Spleen (tissue), 7 donors: ENCODE measurements at regions not wholly inside any gene's neighbourhood (a gene's known extent, or its start where the extent isn't known, plus 50 kb on each side); places are given as distances from the start of the nearest gene placed in this dataset.

ENCODE experiments used
- POLR2A ChIP-seq, 3 donors: fragments of 450-650 bp; IDR thresholded peaks; one replicate each; pipeline ENCODE4 v1.5.1; 2017; ENCODE audit warnings: antibody characterized with exemption in 3 of 3, mild to moderate bottlenecking in 1 of 3
- TF ChIP-seq, protein P1 (sequence below), 11 experiments: fragments of 200-600 bp in 7 of 11; fragments of 450-650 bp in 4 of 11; sonication (generic) in 4 of 11; IDR thresholded peaks in 8 of 11; conservative IDR thresholded peaks in 3 of 11; 1 replicate in 7 of 11; 2 replicates in 4 of 11; pipeline versions ENCODE4 v1.4.0 to v1.8.0; 2016 to 2021; ENCODE audit warnings: antibody characterized with exemption in 11 of 11, inconsistent platforms in 4 of 11, mild to moderate bottlenecking in 1 of 11
- donor health status: DM: no; HTN: no; CAD: no; lungs with moderate emphysema.
- donor health status: DM: no; HTN: no; CAD: no.
- donor health status: DM: no; HTN: no; CAD: no.

DNA sequence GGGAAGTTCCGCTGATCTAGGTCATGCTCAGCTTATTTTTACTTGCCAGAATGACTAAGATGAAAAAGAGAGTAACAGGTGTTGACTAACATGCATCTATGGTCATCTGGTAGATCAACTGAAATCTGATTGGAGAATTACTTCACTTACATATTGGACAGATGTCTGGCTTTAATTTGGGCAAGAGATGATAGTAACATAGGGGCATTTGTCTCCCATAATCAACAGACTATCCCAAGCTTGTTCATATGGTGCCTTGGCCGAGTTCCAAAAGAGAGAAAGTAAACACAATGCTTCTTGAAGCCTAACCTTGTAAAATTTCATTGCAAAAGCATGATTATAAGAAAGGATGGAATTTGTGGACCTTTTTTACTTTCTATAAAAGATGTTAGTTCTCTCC, 503.7 kb downstream of the ADCYAP1 start:
- TF ChIP-seq, protein P1, sequence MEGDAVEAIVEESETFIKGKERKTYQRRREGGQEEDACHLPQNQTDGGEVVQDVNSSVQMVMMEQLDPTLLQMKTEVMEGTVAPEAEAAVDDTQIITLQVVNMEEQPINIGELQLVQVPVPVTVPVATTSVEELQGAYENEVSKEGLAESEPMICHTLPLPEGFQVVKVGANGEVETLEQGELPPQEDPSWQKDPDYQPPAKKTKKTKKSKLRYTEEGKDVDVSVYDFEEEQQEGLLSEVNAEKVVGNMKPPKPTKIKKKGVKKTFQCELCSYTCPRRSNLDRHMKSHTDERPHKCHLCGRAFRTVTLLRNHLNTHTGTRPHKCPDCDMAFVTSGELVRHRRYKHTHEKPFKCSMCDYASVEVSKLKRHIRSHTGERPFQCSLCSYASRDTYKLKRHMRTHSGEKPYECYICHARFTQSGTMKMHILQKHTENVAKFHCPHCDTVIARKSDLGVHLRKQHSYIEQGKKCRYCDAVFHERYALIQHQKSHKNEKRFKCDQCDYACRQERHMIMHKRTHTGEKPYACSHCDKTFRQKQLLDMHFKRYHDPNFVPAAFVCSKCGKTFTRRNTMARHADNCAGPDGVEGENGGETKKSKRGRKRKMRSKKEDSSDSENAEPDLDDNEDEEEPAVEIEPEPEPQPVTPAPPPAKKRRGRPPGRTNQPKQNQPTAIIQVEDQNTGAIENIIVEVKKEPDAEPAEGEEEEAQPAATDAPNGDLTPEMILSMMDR (IDR thresholded peaks at IDR 0.05 in 8 of 11, conservative IDR thresholded peaks at IDR 0.05 in 3 of 11): no peak
- no peak for TF ChIP-seq POLR2A (IDR thresholded peaks at IDR 0.05)
